CD14-positive monocyte (primary cell): ENCODE measurements at regions not wholly inside any gene's neighbourhood (a gene's known extent, or its start where the extent isn't known, plus 50 kb on each side); places are given as distances from the start of the nearest gene placed in this dataset.

ENCODE experiments used
- DNase-seq, 3 donors: peaks; one replicate each; pipeline ENCODE4 v3.0.0-alpha.2; 2011 to 2022
- H2AFZ ChIP-seq: 2 replicates; pipeline ENCODE4 v1.6.0; 2012; ENCODE audit warnings: mild to moderate bottlenecking, low read depth, low read length, inconsistent platforms; ENCODE audit not compliant: insufficient read depth, poor library complexity, severe bottlenecking
- H3K27ac ChIP-seq, 2 donors: 1 replicate in 1 of 2; 2 replicates in 1 of 2; pipeline ENCODE4 v1.5.1; 2012 to 2013; ENCODE audit warnings: low read length in 2 of 2, control low read depth in 1 of 2, inconsistent platforms in 1 of 2, low read depth in 1 of 2, mild to moderate bottlenecking in 1 of 2
- H3K27me3 ChIP-seq, 2 donors: one replicate each; pipeline versions ENCODE4 v1.6.0 to v1.6.1; 2011 to 2013; ENCODE audit warnings: low read length in 2 of 2; ENCODE audit not compliant: control insufficient read depth in 2 of 2, insufficient read depth in 2 of 2
- H3K36me3 ChIP-seq, 2 donors: replicated peaks in 1 of 2; 1 replicate in 1 of 2; 2 replicates in 1 of 2; pipeline versions ENCODE4 v1.5.1 to v1.6.1; 2012 to 2013; ENCODE audit warnings: low read length in 2 of 2, control low read depth in 1 of 2, inconsistent platforms in 1 of 2, mild to moderate bottlenecking in 1 of 2; ENCODE audit not compliant: insufficient read depth in 2 of 2, control insufficient read depth in 1 of 2
- H3K4me1 ChIP-seq, 2 donors: 1 replicate in 1 of 2; 2 replicates in 1 of 2; pipeline versions ENCODE4 v1.5.1 to v1.6.1; 2012 to 2013; ENCODE audit warnings: low read length in 2 of 2, control low read depth in 1 of 2, inconsistent platforms in 1 of 2, mild to moderate bottlenecking in 1 of 2, moderate library complexity in 1 of 2; ENCODE audit not compliant: insufficient read depth in 2 of 2, control insufficient read depth in 1 of 2
- H3K4me2 ChIP-seq: replicated peaks from 2 replicates; pipeline ENCODE3; 2012; ENCODE audit warnings: low read length, moderate library complexity, mild to moderate bottlenecking; ENCODE audit not compliant: poor library complexity, severe bottlenecking; ENCODE audit errors: extremely low read depth
- H3K4me3 ChIP-seq, 3 experiments: fragments of 200-600 bp in 1 of 3; sonication (generic) in 1 of 3; replicated peaks in 1 of 3; 1 replicate in 2 of 3; 2 replicates in 1 of 3; pipeline ENCODE4 v1.5.1; 2011 to 2013; ENCODE audit warnings: low read length in 3 of 3, mild to moderate bottlenecking in 3 of 3, control low read depth in 2 of 3, low read depth in 2 of 3, inconsistent platforms in 1 of 3, moderate library complexity in 1 of 3
- H3K79me2 ChIP-seq: 2 replicates; pipeline ENCODE4 v1.6.0; 2012; ENCODE audit warnings: mild to moderate bottlenecking, control low read depth, inconsistent platforms, low read length, moderate library complexity; ENCODE audit not compliant: insufficient read depth
- H3K9ac ChIP-seq: 2 replicates; pipeline ENCODE4 v1.6.0; 2017; ENCODE audit warnings: low read length, mild to moderate bottlenecking; ENCODE audit not compliant: insufficient read depth, poor library complexity, severe bottlenecking
- H3K9me3 ChIP-seq, 2 donors: replicated peaks in 1 of 2; 1 replicate in 1 of 2; 2 replicates in 1 of 2; pipeline versions ENCODE4 v1.5.1 to v1.6.1; 2012 to 2013; ENCODE audit warnings: low read length in 2 of 2, control low read depth in 1 of 2; ENCODE audit not compliant: control insufficient read depth in 1 of 2, insufficient read depth in 1 of 2
- H4K20me1 ChIP-seq: 2 replicates; pipeline ENCODE4 v1.6.0; 2012; ENCODE audit warnings: mild to moderate bottlenecking, low read length, control low read depth, moderate library complexity; ENCODE audit not compliant: insufficient read depth
- H3K27ac Mint-ChIP-seq, 7 donors: one replicate each; pipeline ENCODE4 v1.8.0; 2020; ENCODE audit warnings: mild to moderate bottlenecking in 7 of 7, mixed read lengths in 7 of 7, moderate library complexity in 6 of 7, inconsistent platforms in 2 of 7
- H3K27me3 Mint-ChIP-seq, 3 donors: one replicate each; pipeline ENCODE4 v1.8.0; 2021 to 2022; ENCODE audit warnings: low read depth in 3 of 3, mild to moderate bottlenecking in 3 of 3, mixed read lengths in 3 of 3, moderate library complexity in 3 of 3, inconsistent platforms in 1 of 3
- H3K36me3 Mint-ChIP-seq, 2 donors: one replicate each; pipeline ENCODE4 v1.8.0; 2020; ENCODE audit warnings: mixed read lengths in 2 of 2, inconsistent platforms in 1 of 2, mild to moderate bottlenecking in 1 of 2
- H3K4me1 Mint-ChIP-seq: one replicate; pipeline ENCODE4 v1.8.0; 2020; ENCODE audit warnings: mild to moderate bottlenecking, mixed read lengths
- H3K4me3 Mint-ChIP-seq, 2 donors: one replicate each; pipeline ENCODE4 v1.8.0; 2020; ENCODE audit warnings: mild to moderate bottlenecking in 2 of 2, mixed read lengths in 2 of 2, moderate library complexity in 1 of 2
- H3K9me3 Mint-ChIP-seq, 7 donors: one replicate each; pipeline ENCODE4 v1.8.0; 2020 to 2022; ENCODE audit warnings: mixed read lengths in 7 of 7, mild to moderate bottlenecking in 6 of 7, moderate library complexity in 6 of 7, inconsistent platforms in 2 of 7
- CTCF ChIP-seq: fragments of 200-600 bp; IDR thresholded peaks from one replicate; pipeline ENCODE4 v1.8.0; 2022; ENCODE audit warnings: antibody characterized with exemption, mild to moderate bottlenecking
- WGBS: methylation state at CpG from one replicate; pipeline ENCODE4 v1.1.5; 2013; ENCODE audit warnings: missing lambda C conversion rate; ENCODE audit not compliant: insufficient coverage; 5-methylcytosine and 5-hydroxymethylcytosine counted together
- intact Hi-C, 2 donors: fragments of 100-400 bp; cut with micrococcal nuclease; formaldehyde crosslinking; loops; one replicate each; pipeline versions ENCODE4 v1.15.0 to v1.15.1; 2023

GRCh38 chr2:588074-588645 lies 89.0 kb downstream of the TMEM18 start:
- TF ChIP-seq CTCF, result no peak
- DNase-seq, result no peak
- Histone ChIP-seq H3K36me3 (no peaks in the 10 kb centered on the region), H3K4me3 (no peak overlapping the region), H3K79me2 (no peaks in the 10 kb centered on the region), H3K27me3 (no peaks in the 10 kb centered on the region), H3K9me3 (no peaks in the 10 kb centered on the region), H3K4me2 (no peak overlapping the region), H3K27ac (no peak overlapping the region), H3K9ac (no peak overlapping the region), H2AFZ (no peak overlapping the region), H4K20me1 (no peaks in the 10 kb centered on the region), H3K4me1 (no peaks in the 10 kb centered on the region)
- Mint-ChIP-seq H3K4me1 (peaks cover 4% of the 10 kb centered on the region), H3K4me3 (no peak overlapping the region), H3K36me3 (no peaks in the 10 kb centered on the region), H3K9me3 (peaks cover 0 to 2% (median 0%) of the 10 kb centered on the region in 7 donors), H3K27me3 (peaks cover 0 to 9% (median 4%) of the 10 kb centered on the region in 3 donors), H3K27ac (no peak overlapping the region)
- WGBS, result 96% methylated on average over 15 of the region's 17 CpGs
- intact Hi-C loops, result no loop called here

- H3K4me2 ChIP-seq, result no peak overlapping the region
- H3K9ac ChIP-seq, result no peak overlapping the region
Measured at GRCh38 chr2:587087-587960, 89.9 kb downstream of the TMEM18 start.

More at GRCh38 chr2:587087-587960, 89.9 kb downstream of the TMEM18 start:
- Histone ChIP-seq H3K4me3 (no peak overlapping the region), H2AFZ (no peak overlapping the region), H3K4me1 (no peaks in the 10 kb centered on the region), H3K79me2 (no peaks in the 10 kb centered on the region), H3K9me3 (no peaks in the 10 kb centered on the region), H3K27me3 (no peaks in the 10 kb centered on the region), H3K27ac (no peak overlapping the region), H4K20me1 (no peaks in the 10 kb centered on the region), H3K36me3 (no peaks in the 10 kb centered on the region)
- Mint-ChIP-seq H3K4me1 (peaks cover 4% of the 10 kb centered on the region), H3K4me3 (no peak overlapping the region), H3K36me3 (no peaks in the 10 kb centered on the region), H3K27ac (no peak overlapping the region), H3K9me3 (peaks cover 0 to 5% (median 2%) of the 10 kb centered on the region in 7 donors), H3K27me3 (peaks cover 3 to 8% (median 4%) of the 10 kb centered on the region in 3 donors)
- TF ChIP-seq CTCF, result no peak
- 95% methylated on average over 17 of the region's 18 CpGs for WGBS
- intact Hi-C loops, result no loop called here
- no peak for DNase-seq
